SKM-1 (cell line): ENCODE measurements at regions not wholly inside any gene's neighbourhood (a gene's known extent, or its start where the extent isn't known, plus 50 kb on each side); places are given as distances from the start of the nearest gene placed in this dataset.

Experiments
- DNase-seq: peaks from one replicate; lab custom pipeline; 2025; ENCODE audit not compliant: unreplicated experiment; lab: John Stamatoyannopoulos, UW

DNA sequence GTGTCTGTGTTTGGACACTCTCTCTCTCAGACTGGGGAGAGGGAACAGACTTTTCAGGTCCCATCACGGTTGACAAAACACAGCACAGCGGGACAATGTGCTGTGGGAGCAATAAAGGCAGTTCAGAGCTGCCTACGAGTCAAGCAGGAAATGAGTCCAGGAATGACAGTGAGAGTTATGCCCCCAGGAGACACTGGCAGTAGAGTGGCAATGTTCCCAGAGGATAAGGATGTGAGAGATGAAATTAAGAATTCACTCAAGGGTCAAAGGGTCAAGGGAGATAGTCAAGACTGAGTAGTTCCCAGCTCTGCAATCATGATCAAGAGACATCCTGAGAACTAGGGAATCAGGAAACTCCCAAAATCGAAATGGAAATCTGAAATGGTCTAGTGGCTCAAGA lies 156.1 kb downstream of the LURAP1L start:
- DNase-seq: no peak

DNA sequence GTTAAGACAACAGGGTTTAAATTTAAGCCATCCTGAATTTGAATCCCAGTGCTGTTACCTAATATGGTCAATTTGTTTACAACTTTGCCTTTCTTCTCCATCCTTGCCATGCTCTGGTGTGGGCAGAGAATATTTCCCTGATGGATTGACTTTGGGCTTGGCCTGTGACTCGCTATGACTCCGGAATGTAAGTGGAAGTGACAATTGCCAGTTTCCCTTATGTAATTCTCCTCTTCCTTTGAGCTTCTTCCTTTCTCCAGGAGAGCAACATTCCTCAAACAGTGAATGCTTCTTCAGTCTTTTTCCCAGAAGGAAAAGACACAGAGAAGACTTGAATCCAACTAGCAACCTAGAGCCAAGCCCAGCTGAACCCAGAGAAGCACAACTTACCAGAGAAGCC lies 159.1 kb downstream of the LURAP1L start:
- no peak for DNase-seq

DNA sequence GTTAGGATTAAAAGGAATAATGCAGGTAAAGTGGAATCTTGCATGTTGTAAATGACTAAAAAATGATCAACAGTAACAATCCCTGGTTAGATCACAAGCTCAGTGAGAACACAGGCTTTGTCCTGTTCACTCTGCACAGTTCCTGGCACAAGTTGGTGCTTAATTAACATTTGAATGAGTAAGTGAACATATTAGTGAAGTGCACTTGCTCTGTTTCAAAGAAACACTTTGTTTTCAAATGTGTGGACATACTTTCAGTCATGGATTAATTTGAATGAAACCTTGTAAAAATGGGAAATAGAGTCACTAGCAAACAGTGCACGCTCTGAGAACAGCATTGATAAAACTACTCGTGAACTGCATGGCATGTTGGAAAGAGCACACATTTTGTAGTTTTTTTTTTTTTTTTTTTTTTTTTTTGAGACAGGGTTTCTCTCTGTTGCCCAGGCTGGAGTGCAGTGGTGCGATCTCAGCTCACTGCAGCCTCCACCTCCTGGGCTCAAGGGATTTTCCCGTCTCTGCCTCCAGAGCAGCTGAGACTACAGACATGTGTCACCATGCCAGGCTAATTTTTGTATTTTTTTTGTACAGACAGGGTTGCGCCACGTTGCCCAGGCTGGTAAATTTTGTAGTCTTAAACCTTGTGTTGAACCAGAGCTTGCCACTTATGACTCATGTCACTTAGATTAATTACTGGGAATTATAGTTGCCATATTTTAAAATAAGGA lies 159.9 kb downstream of the LURAP1L start:
- DNase-seq: no peak

DNA sequence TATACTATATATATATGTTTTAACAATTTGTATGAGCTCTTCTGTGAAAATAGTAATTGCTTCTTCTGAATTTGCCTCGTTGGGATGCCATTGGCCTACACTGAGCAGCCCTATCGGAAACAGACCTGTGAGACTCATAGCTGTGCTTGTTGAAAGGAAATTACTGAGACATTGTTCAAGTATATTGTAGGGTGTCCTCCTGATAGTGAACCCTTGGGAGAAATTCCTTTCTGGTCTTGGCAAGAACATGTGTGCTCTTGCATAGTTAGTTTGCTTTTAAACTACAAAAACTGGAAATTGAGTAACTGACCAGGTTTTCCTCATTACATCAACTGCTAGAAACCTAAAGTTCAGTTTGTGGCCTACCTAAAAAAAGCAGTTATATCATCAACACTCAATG lies 160.9 kb downstream of the LURAP1L start:
- DNase-seq: peak; percentile 66

DNA sequence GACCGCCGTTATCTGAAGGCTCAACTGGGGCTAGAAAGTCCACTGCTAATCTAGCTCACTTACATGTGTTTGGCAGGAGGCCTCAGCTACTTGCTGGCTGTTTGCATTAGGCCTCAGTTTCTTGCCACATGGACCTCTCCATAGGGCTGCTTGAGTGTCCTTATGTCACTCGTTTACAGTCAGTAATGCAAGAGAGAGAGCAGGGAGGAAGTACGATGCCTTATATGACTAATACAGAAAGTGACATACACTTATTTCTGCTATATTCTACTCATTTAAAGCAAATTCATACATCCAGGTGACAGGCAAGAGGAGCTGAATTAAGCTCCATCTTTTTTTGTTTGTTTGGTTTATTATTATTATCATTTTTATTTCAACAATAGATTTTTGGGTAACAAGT lies 179.6 kb downstream of the LURAP1L start:
- no peak for DNase-seq

DNA sequence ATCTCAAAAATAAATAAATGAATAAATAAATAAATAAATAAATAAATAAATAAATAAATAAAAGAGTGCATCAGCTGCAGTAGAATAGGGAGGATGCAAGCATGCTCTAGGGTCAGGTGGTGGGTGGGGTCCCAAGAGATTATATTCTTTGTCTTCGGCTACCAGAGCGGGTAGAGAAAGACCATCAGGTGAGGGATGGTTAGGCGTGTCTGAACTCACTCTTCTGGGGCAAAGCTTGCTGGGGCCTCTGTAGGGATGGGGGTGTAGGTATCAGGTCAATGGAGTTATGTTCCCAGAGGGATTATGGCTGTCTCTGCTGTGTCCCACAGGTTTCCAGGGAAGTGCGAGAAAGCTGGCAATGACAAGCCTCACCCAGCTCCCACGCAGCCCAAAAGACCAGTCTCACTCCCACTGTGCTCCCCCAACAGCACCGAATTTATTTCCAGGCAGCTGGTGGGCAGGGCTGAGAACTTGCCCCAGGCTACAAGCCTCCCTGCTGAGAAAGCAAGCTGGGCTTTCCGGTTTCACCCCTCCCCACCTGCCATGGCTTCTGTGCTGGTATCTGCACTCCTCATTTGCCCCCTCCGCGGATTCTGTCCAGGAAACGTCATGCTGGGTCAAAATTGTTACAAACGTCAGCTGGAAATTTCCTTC lies 180.8 kb downstream of the LURAP1L start:
- no peak for DNase-seq

DNA sequence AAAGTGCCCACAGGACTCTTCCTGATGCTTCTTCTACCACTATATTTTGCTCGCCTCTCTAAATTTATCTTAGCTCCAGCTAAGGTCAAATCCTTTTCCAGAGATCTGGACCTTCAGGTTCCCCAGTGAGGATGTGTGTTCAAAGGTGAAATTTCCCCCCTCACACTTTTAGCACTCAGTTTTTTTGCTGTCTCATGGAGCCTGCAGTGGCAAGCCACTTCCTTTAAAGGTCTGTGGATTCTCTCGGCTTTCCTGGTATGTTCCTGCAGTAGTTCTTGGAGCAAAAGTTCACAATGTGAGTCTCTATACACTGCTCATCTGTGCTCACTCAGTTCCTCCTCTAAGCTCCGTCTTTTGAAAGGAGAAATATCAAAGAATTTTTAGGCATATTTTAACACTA lies 181.4 kb downstream of the LURAP1L start:
- DNase-seq: no peak

DNA sequence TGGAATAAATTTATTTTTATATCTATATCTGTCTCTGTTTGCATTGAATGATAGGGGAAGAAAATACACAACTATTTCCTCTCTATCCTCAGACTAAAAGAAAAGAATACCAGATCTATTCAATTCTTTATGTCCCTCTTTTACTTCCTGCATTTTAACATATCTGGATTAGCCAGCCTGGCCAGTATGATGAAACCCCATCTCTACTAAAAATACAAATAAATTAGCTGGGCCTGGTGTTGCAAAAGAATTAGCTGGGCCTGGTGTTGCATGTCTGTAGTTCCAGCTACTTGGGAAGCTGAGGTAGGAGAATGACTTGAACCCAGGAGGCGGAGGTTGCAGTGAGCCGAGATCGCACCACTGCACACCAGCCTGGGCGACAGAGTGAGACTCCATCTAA lies 182.0 kb downstream of the LURAP1L start:
- peak; percentile 32 for DNase-seq

DNA sequence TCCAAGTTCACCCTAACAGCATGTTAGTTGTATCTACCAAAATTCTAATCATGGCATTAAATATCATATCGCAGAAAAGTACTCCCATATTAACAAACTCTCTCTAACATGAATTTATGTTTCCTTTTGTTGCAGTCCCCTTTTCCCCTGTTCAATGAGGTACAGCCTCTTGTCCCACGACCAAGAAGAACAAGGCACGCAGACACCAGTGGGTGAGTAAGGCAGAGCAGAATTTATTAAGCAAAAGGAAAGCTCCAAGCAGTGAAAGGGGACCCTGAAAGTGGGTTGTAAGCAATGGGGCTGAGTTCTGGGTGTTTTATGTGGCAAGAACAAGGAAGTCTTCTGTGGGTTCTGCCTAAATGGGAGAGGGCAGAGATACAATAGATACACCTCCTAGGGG lies 183.5 kb downstream of the LURAP1L start:
- no peak for DNase-seq

DNA sequence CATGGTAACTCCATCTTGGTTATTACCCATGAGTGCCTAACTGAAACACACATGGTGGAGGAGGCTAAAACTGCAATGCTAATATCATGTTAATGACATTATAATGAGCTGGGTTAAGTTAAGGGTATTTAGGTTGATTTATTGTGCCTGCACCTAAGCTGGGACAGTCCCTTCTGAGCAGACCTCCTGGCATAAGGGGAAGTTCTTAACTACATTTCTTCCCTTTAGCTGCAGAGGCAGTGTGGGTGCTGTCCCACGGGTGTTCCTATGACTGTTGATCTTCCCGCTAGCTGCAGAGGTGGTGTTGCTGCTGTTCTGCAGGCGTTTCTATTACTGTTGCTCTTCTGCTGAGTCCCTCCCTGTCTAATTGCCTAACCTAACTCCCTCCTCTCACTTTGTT lies 183.9 kb downstream of the LURAP1L start:
- DNase-seq: no peak

DNA sequence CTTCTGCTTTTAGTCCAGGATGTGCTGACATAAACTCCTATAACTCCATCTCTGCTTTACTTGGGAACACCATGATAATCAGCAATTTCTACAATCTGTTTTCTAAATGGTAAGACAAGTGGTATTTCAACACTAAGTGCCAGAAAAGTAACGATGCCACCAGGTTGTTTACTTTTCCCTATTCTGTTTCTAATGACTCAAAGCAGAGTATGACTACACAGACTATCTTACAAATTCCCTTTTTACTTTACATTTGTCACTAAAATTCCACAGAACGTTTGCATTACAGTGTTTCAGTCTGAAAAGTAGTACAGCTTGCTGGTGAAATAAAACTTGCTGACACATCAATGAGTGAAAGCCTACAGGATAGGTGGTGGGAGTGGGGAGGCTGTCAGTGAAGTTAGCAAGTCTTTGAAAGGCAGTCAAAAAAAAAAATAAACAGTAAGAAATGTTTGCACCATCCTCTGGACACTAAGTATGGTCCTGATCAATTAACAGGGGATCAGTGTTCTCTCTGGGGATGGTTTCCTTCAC lies 186.5 kb downstream of the LURAP1L start:
- DNase-seq: no peak

DNA sequence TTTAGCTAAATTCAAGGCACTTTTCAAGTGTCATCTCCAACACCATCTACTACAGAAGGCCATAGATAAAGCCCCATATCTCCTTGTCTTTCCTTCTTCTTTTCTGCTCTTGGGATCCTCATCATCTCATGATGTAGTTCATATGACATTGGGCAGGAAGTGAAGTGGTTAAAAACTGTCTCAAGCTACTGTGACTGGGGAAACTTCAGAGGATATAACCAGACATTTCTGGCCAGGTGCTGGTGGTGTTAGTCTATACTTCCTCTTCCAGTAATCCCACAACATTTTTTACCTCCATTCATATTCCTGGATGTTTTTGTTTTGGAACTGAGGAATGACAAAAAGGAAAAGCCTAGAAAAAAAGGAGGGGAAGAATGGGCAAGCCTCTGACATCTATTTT lies 188.7 kb downstream of the LURAP1L start:
- DNase-seq: no peak

DNA sequence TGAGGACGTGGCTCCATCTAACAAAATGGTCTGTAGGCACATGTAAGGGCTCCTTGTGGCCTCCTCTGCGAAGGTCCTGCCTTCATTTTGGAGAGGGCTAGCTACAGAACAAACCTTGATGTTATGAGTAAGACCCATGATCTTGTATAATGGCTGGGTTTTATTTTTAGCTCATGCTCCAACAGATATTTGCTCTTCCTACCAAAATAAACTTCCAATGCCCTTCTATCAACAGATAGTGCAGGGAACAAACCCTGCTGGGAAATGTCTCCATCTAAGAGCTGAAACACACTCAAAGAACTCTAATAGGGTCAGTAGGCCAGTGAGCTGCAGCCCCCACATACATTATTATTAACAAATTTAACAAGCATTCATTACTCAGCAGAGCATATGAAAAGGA lies 189.5 kb downstream of the LURAP1L start:
- no peak for DNase-seq

DNA sequence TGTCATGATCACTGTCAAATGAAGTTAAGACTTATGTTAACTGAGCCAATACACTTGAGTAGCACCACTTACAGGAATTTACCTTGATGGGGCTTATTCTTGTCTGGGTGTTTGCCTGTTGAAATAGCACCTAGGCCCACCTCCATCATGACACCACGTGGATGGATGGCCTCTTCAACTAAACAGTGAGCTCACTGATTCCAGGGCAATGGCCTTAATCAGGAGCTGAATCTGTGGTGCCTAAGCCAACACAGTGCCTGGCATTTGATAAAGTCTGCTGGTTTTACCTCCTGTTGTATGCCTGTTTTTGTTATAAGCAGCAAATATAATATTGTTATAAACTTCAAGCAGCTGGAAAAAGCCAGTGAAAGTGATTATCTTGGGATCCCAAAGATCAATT lies 190.5 kb downstream of the LURAP1L start:
- no peak for DNase-seq

DNA sequence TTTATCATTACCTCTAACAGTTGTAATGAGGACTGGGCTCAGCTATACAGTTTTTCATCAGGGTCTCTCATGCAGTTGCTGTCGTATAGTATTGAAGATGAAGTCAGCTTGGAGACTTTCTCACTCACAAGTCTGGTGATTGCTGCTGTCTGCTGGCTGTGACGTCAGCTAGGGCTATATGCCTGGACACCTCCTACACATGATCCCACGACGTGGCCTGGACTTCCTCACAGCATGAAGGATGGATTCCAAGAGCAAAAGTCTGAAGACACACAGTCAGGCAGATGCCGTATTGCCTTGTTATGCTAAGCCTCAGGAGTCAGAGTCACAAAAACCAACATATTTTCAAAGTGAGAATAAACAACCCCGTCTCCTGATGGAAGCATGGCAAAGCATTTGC lies 193.3 kb downstream of the LURAP1L start:
- DNase-seq: no peak

DNA sequence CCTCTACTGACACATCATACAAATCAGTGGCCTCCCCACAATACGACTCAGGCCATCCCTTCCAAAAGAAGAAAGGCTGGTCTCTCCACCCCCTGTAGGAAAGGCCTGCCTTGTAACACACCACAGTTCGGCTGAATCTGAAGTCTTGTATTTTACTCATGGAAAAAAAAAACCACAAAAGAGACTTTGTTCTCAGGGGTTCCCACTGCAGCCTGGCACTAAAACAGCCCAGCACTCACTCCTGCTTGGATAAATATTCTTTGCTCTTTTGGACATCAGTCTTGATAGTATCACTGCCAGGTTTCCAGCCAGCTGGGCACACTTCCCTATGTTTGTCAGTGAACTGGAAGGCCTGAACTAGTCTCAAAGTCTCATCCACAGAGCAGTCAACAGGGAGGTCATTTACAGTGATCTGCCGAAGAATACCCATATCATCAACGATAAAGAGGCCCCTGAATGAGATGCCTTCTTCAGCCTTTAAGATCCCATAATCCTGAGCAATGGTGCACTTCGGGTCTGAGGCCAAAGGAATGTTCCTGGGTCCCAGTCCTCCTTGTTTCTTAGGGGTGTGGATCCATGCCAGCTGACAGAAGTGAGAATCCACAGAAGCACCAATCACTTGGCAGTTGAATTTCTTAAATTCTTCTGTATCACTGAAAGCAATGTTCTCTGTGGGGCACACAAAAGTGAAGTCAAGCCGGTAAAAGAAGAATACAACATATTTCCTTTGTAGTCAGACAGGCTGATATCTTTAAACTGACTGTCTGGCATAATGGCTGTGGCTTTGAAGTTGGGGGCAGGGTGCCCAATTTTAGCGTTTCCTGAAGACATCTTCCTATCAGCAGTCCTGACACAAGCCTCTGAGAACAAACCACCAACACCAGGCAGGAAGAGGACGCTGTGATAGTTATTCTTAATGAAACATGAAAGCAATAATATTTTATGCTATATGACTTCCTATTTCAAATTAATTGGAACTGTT lies 198.1 kb downstream of the LURAP1L start:
- no peak for DNase-seq

DNA sequence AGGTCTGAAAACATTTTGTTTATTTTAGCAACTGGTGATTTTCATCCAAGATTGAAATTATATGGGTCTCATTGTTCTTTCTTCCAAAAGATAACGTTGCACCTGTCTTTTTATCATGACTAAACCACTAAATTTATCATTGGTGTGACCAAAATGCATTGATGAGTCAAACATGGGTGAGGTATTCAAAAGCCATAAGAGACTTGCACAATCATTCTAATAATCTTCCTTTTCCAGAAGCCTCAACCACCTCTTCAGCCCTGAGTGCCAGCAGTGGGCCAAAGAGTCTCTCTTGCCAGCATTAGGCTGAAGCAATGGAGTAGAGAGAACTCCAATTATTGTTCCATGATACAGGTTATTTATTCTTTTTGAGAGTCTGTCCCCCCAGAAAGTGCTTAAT lies 198.9 kb downstream of the LURAP1L start:
- DNase-seq: no peak

DNA sequence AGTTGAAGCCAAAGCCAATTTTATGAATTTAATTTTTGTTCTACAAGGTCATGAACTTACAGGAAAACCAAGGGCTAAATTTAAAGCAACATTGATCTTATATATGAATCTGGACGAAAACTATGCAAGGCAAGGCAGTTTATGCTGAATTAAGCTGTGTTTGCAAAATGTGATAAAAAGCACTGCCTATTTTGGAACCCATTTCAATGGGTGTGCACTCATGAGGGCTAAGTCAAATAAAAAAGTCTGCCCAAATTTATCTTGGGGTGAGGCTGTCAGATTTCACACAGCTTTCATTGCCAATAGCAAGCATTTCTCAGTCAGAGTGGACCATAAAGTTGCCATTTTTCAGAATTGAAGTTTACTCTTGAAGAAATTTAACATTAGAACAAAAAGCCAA lies 199.9 kb downstream of the LURAP1L start:
- no peak for DNase-seq

DNA sequence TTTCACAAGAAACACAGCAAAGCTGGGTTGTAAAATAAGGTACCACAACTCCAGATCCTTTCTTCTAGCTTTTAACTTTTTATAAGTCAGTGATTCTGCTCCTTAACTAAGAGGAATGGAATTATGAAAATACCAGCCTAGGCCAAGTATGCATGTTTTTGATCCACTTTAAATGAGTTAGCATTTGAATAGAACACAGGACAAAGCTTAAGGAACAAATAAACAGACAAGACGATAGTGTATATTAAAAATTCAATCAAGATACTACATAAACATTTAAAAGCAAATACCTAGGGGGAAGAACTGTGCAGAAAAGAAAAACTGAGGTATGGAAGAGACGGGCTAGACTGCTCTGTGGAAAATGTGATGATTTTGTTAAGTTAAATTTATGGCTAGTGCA lies 200.7 kb downstream of the LURAP1L start:
- DNase-seq: no peak

DNA sequence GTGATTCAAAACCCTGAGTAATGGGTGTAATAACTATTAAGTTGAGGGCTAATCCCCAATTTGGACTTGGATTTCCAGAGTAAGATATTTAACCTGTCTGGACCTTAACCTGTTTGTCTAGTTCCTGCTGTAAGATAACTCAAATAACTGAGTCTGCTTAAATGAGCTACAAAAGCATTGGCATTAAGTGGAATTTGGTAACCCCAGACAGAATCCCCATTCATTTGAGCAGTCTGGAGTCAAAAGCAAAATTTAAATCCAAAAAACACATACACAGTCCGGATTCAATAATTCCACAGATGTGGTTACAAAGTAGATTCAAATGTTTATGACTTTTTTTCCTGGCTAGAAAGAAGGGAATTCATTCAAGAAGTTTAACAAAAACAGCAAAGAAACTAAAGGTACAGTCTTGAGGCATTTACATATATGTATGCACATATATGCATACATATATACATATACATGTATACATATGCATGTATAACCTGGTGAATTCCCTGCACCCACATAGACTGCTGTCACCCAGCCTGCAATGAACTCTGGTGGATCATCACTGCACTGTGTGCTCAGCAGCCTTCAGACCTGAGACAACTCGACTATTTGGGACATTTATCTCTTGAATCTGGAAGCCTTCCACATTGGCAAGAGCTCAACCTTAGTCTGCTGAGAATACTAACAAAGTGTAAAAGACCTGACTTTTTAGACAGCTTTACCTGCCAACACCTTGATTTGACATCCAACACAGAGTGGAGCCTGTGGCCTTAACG lies 205.4 kb downstream of the LURAP1L start:
- no peak for DNase-seq

DNA sequence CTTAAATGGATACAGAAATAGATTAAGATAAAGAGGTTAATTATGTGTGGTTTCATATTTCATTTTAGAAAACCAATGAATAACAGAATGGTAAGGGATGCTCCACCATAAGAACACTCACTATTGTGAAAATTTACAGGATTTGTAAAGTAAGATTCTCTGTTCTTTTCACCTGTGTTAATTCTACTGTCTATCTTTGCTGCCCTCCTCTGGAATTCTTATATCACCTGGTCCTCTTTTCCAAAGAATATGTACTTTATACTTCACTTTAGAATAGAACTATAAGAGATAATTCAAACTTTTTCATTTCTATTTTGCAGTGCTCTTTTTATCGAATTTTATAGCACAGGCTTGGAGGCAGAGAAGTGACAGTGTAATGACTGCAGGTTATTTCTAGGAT lies 213.4 kb downstream of the LURAP1L start:
- DNase-seq: no peak
